Ureter (tissue), 1 donor: ENCODE measurements at regions not wholly inside any gene's neighbourhood (a gene's known extent, or its start where the extent isn't known, plus 50 kb on each side); places are given as distances from the start of the nearest gene placed in this dataset.
"Not testable (repeated sequence)": the region's sequence is repeated elsewhere in the genome, so short reads cannot be mapped to it uniquely, and the experiment has no call there.

Experiments used
- DNase-seq: peaks from one replicate; pipeline ENCODE4 v3.0.0-alpha.2; 2020; ENCODE audit warnings: low spot score
- donor health status: DM: yes; HTN: yes; CAD: no.

GRCh38 chr2:147607379-147607778, 237.4 kb upstream of the ACVR2A start:
- DNase-seq, result no peak

GRCh38 chr2:147603876-147604275, 241.0 kb upstream of the ACVR2A start:
- no peak for DNase-seq

- DNase-seq, result no peak
These were observed 241.4 kb upstream of the ACVR2A start for GRCh38 chr2:147603447-147603846.

- no peak for DNase-seq
These were observed 244.2 kb upstream of the ACVR2A start for GRCh38 chr2:147600646-147601045.

GRCh38 chr2:147600223-147600622, 244.6 kb upstream of the ACVR2A start:
- no peak for DNase-seq

GRCh38 chr2:147595200-147595599, 249.6 kb upstream of the ACVR2A start:
- no peak for DNase-seq

- no peak for DNase-seq
These were observed 250.8 kb upstream of the ACVR2A start for GRCh38 chr2:147594038-147594437.

GRCh38 chr2:147592784-147593183, 252.0 kb upstream of the ACVR2A start:
- not testable (repeated sequence) for DNase-seq

GRCh38 chr2:147589127-147589526, 255.7 kb upstream of the ACVR2A start:
- no peak for DNase-seq

GRCh38 chr2:147588191-147588590, 256.6 kb upstream of the ACVR2A start:
- DNase-seq, result no peak

GRCh38 chr2:147578529-147578928, 266.3 kb upstream of the ACVR2A start:
- DNase-seq, result no peak

GRCh38 chr2:147577998-147578380, 266.8 kb upstream of the ACVR2A start:
- no peak for DNase-seq

- no peak for DNase-seq
These were observed 267.4 kb upstream of the ACVR2A start for GRCh38 chr2:147577323-147577997.

- no peak for DNase-seq
These were observed 269.7 kb upstream of the ACVR2A start for GRCh38 chr2:147575106-147575505.

- no peak for DNase-seq
These were observed 272.2 kb upstream of the ACVR2A start for GRCh38 chr2:147572622-147573021.

GRCh38 chr2:147569426-147569825, 275.4 kb upstream of the ACVR2A start:
- no peak for DNase-seq

GRCh38 chr2:147568109-147568508, 276.7 kb upstream of the ACVR2A start:
- no peak for DNase-seq

- DNase-seq, result no peak
These were observed 277.7 kb upstream of the ACVR2A start for GRCh38 chr2:147567136-147567535.

GRCh38 chr2:147560810-147561535, 283.9 kb upstream of the ACVR2A start:
- DNase-seq, result no peak

- no peak for DNase-seq
These were observed 285.6 kb upstream of the ACVR2A start for GRCh38 chr2:147559070-147559725.

- DNase-seq, result no peak
These were observed 286.2 kb upstream of the ACVR2A start for GRCh38 chr2:147558620-147559019.

- no peak for DNase-seq
These were observed 290.2 kb upstream of the ACVR2A start for GRCh38 chr2:147554521-147555107.
